G401 (cell line): ENCODE measurements at regions not wholly inside any gene's neighbourhood (a gene's known extent, or its start where the extent isn't known, plus 50 kb on each side); places are given as distances from the start of the nearest gene placed in this dataset.

Source experiments
- DNase-seq: peaks from one replicate; pipeline ENCODE4 v3.0.0-alpha.2; 2015; ENCODE audit warnings: low spot score
- in situ Hi-C: cut with HindIII; loops from 2 replicates; pipeline ENCODE4 v1.10.0; 2016; ENCODE audit warnings: low sequenced_read_pairs, mixed read lengths

DNA sequence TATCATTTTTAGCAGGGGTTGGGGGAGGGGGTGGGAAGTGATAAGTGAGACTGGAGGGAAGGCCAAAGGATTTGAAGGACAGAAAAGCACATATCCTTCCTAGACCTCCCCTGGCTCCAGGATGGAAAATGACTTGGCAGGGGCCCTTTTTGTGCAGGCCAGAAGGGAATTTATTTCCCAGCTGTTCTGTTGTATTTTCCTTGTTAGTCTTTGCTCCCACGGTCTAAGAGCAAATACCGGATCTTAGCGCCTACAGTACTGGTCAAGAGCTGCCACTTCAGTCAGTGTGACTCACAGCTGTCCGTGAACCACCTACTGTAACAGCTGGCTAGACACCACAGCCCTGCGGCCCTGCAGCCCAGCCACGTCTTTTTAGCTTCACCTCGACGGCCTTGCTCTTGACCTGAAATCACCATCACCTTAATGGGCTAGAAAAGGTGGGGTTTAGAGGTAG, 51.0 kb upstream of the ERRFI1 start:
- DNase-seq, result no peak
- in situ Hi-C loops, result no loop called here

DNA sequence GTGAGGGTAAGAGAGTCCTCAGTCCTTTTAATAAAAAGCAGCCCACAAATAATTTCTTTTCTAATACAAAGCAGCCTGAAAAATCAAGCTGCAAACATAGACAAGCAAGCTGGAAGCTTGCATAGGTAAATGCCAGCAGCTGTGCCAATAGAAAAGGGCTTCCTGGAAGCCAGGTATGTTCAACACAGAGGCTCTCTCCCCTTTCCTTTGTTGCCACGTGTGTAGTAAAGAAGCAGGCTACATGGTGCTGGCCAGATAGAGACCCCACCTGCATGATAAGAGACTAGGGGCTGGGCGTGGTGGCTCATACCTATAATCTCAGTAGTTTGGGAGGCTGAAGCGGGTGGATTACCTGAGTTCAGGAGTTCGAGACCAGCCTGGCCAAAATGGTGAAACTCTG, 50.1 kb upstream of the ERRFI1 start:
- no peak for DNase-seq
- in situ Hi-C loops, result no loop called here
